ENCODE measurements at regions not wholly inside any gene's neighbourhood (a gene's known extent, or its start where the extent isn't known, plus 50 kb on each side); places are given as distances from the start of the nearest gene placed in this dataset. TPM values are rescaled to one million over a fixed set of nuclear protein-coding genes. Genes with fewer than 3 reads are reported as not detected.

Small RNA genes in the stretch of these regions (small RNA-seq; reads per million reads assigned to genes)
- gene RNU6-774P (ENCODE audit: low replicate concordance), result not detected

Data from skin of body (tissue), 1 donor.